ENCODE measurements at regions not wholly inside any gene's neighbourhood (a gene's known extent, or its start where the extent isn't known, plus 50 kb on each side); places are given as distances from the start of the nearest gene placed in this dataset.
"Not testable (repeated sequence)": the region's sequence is repeated elsewhere in the genome, so short reads cannot be mapped to it uniquely, and the experiment has no call there.

- DNase-seq, result no peak
Measured at GRCh38 chr10:114872519-114873087, 51.0 kb downstream of the FHIP2A start.

- peak; percentile 19 to 27 for DNase-seq
Measured at GRCh38 chr10:114874827-114875411, 53.3 kb downstream of the FHIP2A start.

GRCh38 chr10:114875590-114876081, 54.1 kb downstream of the FHIP2A start:
- DNase-seq, result not testable (repeated sequence)

- DNase-seq, result no peak
Measured at GRCh38 chr10:114876169-114876568, 54.6 kb downstream of the FHIP2A start.

- peak; percentile 40 to 53 for DNase-seq
Measured at GRCh38 chr10:114876602-114877300, 55.2 kb downstream of the FHIP2A start.

GRCh38 chr10:114877301-114877644, 55.7 kb downstream of the FHIP2A start:
- no peak for DNase-seq

GRCh38 chr10:114879093-114879492, 57.5 kb downstream of the FHIP2A start:
- no peak for DNase-seq

GRCh38 chr10:114879541-114880158, 58.1 kb downstream of the FHIP2A start:
- DNase-seq, result no peak

GRCh38 chr10:114881417-114881816, 56.6 kb upstream of the TRUB1 start:
- no peak for DNase-seq

GRCh38 chr10:114881901-114882300, 56.1 kb upstream of the TRUB1 start:
- DNase-seq, result no peak

GRCh38 chr10:114885443-114885842, 52.6 kb upstream of the TRUB1 start:
- no peak for DNase-seq

All from right lung (tissue), 2 donors.